Fibroblast of peridontal ligament (primary cell): ENCODE measurements at regions not wholly inside any gene's neighbourhood (a gene's known extent, or its start where the extent isn't known, plus 50 kb on each side); places are given as distances from the start of the nearest gene placed in this dataset.

Source experiments
- DNase-seq: peaks from one replicate; pipeline ENCODE4 v3.0.0-alpha.2; 2010; ENCODE audit errors: extremely low read depth

DNA sequence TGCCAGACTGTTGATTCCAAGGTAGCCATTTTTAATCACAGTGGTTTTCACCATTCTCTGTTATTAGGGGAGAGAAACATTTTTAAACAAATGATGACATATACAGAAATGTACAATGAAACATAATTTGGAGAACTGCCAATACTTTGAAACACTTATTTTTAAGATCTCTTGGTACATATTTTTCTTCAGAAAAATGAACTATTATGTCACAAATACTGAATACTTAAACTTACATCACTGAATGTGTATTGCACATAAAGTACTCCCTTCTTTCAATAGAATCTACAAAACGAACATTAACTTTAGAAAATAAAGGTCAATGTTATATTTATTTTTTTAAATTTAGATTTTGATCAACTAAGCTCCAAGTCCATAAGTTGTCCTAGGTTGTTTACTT lies 71.7 kb upstream of the CPNE8 start:
- DNase-seq, result no peak

- no peak for DNase-seq
Measured at GRCh38 chr12:38969706-38970105, 64.3 kb upstream of the CPNE8 start.

DNA sequence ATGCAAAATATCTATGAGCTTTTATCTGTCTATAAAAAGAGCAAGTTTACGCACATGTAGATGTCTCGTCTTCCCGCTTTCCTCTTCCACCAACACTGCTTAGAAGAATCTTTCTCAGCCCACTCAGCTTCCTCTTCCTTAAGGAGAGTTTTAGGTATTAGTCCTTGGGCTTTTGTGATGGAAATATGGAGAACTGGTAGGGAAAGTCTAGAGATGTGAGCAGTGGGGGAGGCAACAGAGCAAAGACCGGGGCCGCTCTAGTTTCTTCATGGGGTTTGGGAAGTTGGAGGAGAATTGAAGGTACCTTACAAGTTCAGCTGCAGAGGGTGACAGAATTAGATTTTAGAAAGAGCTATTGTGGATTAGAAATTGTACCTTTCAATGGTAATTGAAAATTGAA lies 56.3 kb upstream of the CPNE8 start:
- DNase-seq, result no peak

- no peak for DNase-seq
Measured at GRCh38 chr12:38961012-38961411, 55.6 kb upstream of the CPNE8 start.

- DNase-seq, result no peak
Measured at GRCh38 chr12:38956337-38956736, 50.9 kb upstream of the CPNE8 start.
